Loucy (cell line): ENCODE measurements at regions not wholly inside any gene's neighbourhood (a gene's known extent, or its start where the extent isn't known, plus 50 kb on each side); places are given as distances from the start of the nearest gene placed in this dataset.

Source experiments
- H2AFZ ChIP-seq: fragments of 200-600 bp; sonication (generic); 2 replicates; pipeline ENCODE4 v1.6.0; 2016; ENCODE audit warnings: antibody characterized with exemption, mild to moderate bottlenecking, low read length, moderate library complexity
- H3F3A ChIP-seq: fragments of 200-600 bp; 2 replicates; pipeline ENCODE4 v1.6.0; 2016; ENCODE audit warnings: antibody characterized with exemption, low read depth, mild to moderate bottlenecking
- H3K27me3 ChIP-seq: fragments of 200-600 bp; sonication (generic); 2 replicates; pipeline ENCODE4 v1.6.1; 2014; ENCODE audit warnings: low read length, mild to moderate bottlenecking; ENCODE audit not compliant: insufficient read depth, poor library complexity, severe bottlenecking
- H3K36me3 ChIP-seq: fragments of 200-600 bp; sonication (generic); 2 replicates; pipeline ENCODE4 v1.6.1; 2016; ENCODE audit warnings: low read length; ENCODE audit not compliant: insufficient read depth
- H3K4me1 ChIP-seq: fragments of 200-600 bp; sonication (generic); 2 replicates; pipeline ENCODE4 v1.5.1; 2014; ENCODE audit warnings: low read length, mild to moderate bottlenecking; ENCODE audit not compliant: insufficient read depth, poor library complexity, severe bottlenecking
- H3K4me2 ChIP-seq: fragments of 200-600 bp; sonication (generic); 2 replicates; pipeline ENCODE4 v1.6.0; 2014; ENCODE audit warnings: antibody characterized with exemption, low read length, low read depth, mild to moderate bottlenecking; ENCODE audit not compliant: poor library complexity, severe bottlenecking
- H3K4me3 ChIP-seq: fragments of 200-600 bp; sonication (generic); 2 replicates; pipeline ENCODE4 v1.5.1; 2014; ENCODE audit warnings: low read length, mild to moderate bottlenecking, mixed read lengths; ENCODE audit not compliant: poor library complexity, severe bottlenecking
- H3K79me2 ChIP-seq: fragments of 200-600 bp; sonication (generic); 2 replicates; pipeline ENCODE4 v1.6.1; 2014; ENCODE audit warnings: low read length; ENCODE audit not compliant: insufficient read depth
- H3K9ac ChIP-seq: fragments of 200-600 bp; sonication (generic); 2 replicates; pipeline ENCODE4 v1.6.0; 2014; ENCODE audit warnings: mild to moderate bottlenecking, low read depth, low read length, moderate library complexity; ENCODE audit not compliant: poor library complexity, severe bottlenecking
- H3K9me2 ChIP-seq: fragments of 200-600 bp; sonication (generic); replicated peaks from 2 replicates; pipeline ENCODE4 v1.6.1; 2016; ENCODE audit warnings: low read depth, low read length, mixed read lengths
- H3K9me3 ChIP-seq: fragments of 200-600 bp; sonication (generic); 2 replicates; pipeline ENCODE4 v1.6.1; 2014; ENCODE audit warnings: mild to moderate bottlenecking, antibody characterized with exemption, low read length, low read depth; ENCODE audit not compliant: insufficient read depth
- H4K20me1 ChIP-seq: fragments of 200-600 bp; sonication (generic); 2 replicates; pipeline ENCODE4 v1.6.0; 2014; ENCODE audit warnings: antibody characterized with exemption, low read length, mild to moderate bottlenecking; ENCODE audit not compliant: insufficient read depth, poor library complexity, severe bottlenecking
- EZH2phosphoT487 ChIP-seq: fragments of 200-600 bp; IDR thresholded peaks from 2 replicates; pipeline ENCODE4 v1.6.1; 2018; ENCODE audit warnings: antibody characterized with exemption, mild to moderate bottlenecking, moderate library complexity, borderline replicate concordance
- TF ChIP-seq, protein P1 (sequence below): fragments of 200-600 bp; sonication (generic); conservative IDR thresholded peaks from 2 replicates; pipeline ENCODE4 v1.5.1; 2014; ENCODE audit warnings: mild to moderate bottlenecking, antibody characterized with exemption, low read length

DNA sequence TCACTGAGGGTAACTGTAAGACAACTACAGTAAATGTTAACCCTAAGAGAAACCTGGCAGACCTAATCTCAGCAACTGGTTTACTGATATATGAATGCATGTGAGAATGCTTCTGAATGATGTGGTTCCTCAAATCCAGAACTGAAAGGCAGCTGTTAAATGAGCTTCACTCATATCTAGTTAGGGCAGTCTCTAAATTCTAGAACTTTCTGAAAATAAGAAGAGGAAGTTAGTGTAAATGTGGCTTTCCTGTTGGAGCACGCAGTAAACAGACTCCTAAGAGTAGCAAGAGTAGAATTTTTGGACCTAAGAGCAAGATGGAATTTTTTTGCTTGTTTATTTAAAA lies 117.9 kb upstream of the KCNN2 start:
- H3K27me3 ChIP-seq: no peaks in the 10 kb centered on the region
- no peaks in the 10 kb centered on the region for H3F3A ChIP-seq
- H3K79me2 ChIP-seq: no peaks in the 10 kb centered on the region
- no peaks in the 10 kb centered on the region for H3K36me3 ChIP-seq
- H3K9me3 ChIP-seq: no peaks in the 10 kb centered on the region
- no peaks in the 10 kb centered on the region for H4K20me1 ChIP-seq
- no peak overlapping the region for H3K9ac ChIP-seq
- H3K4me1 ChIP-seq: no peaks in the 10 kb centered on the region
- no peak overlapping the region for H3K4me2 ChIP-seq
- no peak overlapping the region for H2AFZ ChIP-seq
- no peaks in the 10 kb centered on the region for H3K9me2 ChIP-seq
- H3K4me3 ChIP-seq: no peak overlapping the region
- TF ChIP-seq, protein P1, sequence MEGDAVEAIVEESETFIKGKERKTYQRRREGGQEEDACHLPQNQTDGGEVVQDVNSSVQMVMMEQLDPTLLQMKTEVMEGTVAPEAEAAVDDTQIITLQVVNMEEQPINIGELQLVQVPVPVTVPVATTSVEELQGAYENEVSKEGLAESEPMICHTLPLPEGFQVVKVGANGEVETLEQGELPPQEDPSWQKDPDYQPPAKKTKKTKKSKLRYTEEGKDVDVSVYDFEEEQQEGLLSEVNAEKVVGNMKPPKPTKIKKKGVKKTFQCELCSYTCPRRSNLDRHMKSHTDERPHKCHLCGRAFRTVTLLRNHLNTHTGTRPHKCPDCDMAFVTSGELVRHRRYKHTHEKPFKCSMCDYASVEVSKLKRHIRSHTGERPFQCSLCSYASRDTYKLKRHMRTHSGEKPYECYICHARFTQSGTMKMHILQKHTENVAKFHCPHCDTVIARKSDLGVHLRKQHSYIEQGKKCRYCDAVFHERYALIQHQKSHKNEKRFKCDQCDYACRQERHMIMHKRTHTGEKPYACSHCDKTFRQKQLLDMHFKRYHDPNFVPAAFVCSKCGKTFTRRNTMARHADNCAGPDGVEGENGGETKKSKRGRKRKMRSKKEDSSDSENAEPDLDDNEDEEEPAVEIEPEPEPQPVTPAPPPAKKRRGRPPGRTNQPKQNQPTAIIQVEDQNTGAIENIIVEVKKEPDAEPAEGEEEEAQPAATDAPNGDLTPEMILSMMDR: no peak
- TF ChIP-seq EZH2phosphoT487: no peak

GRCh38 chr5:114249823-114250222 lies 112.0 kb upstream of the KCNN2 start:
- H3K9me3 ChIP-seq: no peaks in the 10 kb centered on the region
- no peak overlapping the region for H3K4me2 ChIP-seq
- H3K9me2 ChIP-seq: no peaks in the 10 kb centered on the region
- no peak overlapping the region for H3K4me3 ChIP-seq
- H3K4me1 ChIP-seq: no peaks in the 10 kb centered on the region
- H2AFZ ChIP-seq: no peak overlapping the region
- no peaks in the 10 kb centered on the region for H3K36me3 ChIP-seq
- no peaks in the 10 kb centered on the region for H3K27me3 ChIP-seq
- H4K20me1 ChIP-seq: no peaks in the 10 kb centered on the region
- no peaks in the 10 kb centered on the region for H3K79me2 ChIP-seq
- TF ChIP-seq, protein P1: no peak
- TF ChIP-seq EZH2phosphoT487: no peak
- H3K9ac ChIP-seq: no peak overlapping the region
- no peaks in the 10 kb centered on the region for H3F3A ChIP-seq

DNA sequence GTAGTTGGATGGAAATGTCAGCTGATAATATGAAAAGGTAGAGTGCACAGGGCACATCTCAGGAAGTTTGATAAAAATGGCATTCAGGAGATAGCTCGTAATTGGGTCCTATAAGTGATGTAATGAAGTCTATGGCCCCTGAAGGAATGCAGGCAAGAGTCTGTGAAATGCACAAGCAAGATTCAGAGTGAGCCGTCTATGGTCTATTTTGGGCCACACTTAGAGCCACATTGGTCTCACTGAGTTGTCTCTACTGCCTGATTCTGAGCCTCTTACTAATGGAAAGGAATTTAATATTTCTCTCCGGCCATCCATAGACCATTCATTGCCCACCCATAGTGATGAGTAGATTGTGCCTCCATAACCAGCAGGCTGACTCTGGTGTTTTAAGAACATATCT lies 111.3 kb upstream of the KCNN2 start:
- no peak overlapping the region for H3K4me2 ChIP-seq
- H3K4me3 ChIP-seq: no peak overlapping the region
- no peaks in the 10 kb centered on the region for H3K36me3 ChIP-seq
- TF ChIP-seq EZH2phosphoT487: no peak
- TF ChIP-seq, protein P1: no peak
- no peaks in the 10 kb centered on the region for H3K9me3 ChIP-seq
- H3K9ac ChIP-seq: no peak overlapping the region
- H3K4me1 ChIP-seq: no peaks in the 10 kb centered on the region
- no peaks in the 10 kb centered on the region for H3K9me2 ChIP-seq
- H4K20me1 ChIP-seq: no peaks in the 10 kb centered on the region
- H3F3A ChIP-seq: no peaks in the 10 kb centered on the region
- no peaks in the 10 kb centered on the region for H3K79me2 ChIP-seq
- no peaks in the 10 kb centered on the region for H3K27me3 ChIP-seq
- H2AFZ ChIP-seq: no peak overlapping the region
